Right lobe of liver (tissue), 6 donors: ENCODE measurements at regions not wholly inside any gene's neighbourhood (a gene's known extent, or its start where the extent isn't known, plus 50 kb on each side); places are given as distances from the start of the nearest gene placed in this dataset.

Source experiments
- ATAC-seq, 4 donors: fragments of 200-7000 bp; cut with Tn5 transposase; one replicate each; pipeline ENCODE4 v1.9.1; 2020; ENCODE audit warnings: mild to moderate bottlenecking in 4 of 4, moderate library complexity in 4 of 4
- DNase-seq, 3 donors: peaks; one replicate each; pipeline ENCODE4 v3.0.0-alpha.2; 2020
- H3K27ac ChIP-seq, 3 donors: fragments of 200-600 bp; one replicate each; pipeline ENCODE4 v1.8.0; 2022
- H3K27me3 ChIP-seq, 2 donors: fragments of 200-600 bp; one replicate each; pipeline ENCODE4 v1.8.0; 2022
- H3K36me3 ChIP-seq, 4 donors: fragments of 200-600 bp; sonication (generic) in 1 of 4; one replicate each; pipeline versions ENCODE4 v1.5.1 to v1.8.0; 2017 to 2022; ENCODE audit warnings: control low read depth in 1 of 4
- H3K4me1 ChIP-seq, 4 donors: fragments of 200-600 bp; sonication (generic) in 1 of 4; one replicate each; pipeline versions ENCODE4 v1.5.1 to v1.8.0; 2017 to 2022; ENCODE audit warnings: control low read depth in 1 of 4
- H3K4me3 ChIP-seq, 3 donors: fragments of 200-600 bp; one replicate each; pipeline ENCODE4 v1.8.0; 2022
- H3K9me3 ChIP-seq, 4 donors: fragments of 200-600 bp; sonication (generic) in 1 of 4; one replicate each; pipeline versions ENCODE4 v1.5.1 to v1.8.0; 2017 to 2022; ENCODE audit warnings: control low read depth in 1 of 4
- CTCF ChIP-seq, 4 donors: fragments of 200-600 bp in 3 of 4; fragments of 450-650 bp in 1 of 4; IDR thresholded peaks; one replicate each; pipeline versions ENCODE4 v1.5.1 to v1.8.0; 2016 to 2022; ENCODE audit warnings: antibody characterized with exemption in 4 of 4, mild to moderate bottlenecking in 2 of 4
- POLR2A ChIP-seq: fragments of 450-650 bp; IDR thresholded peaks from one replicate; pipeline ENCODE4 v1.6.1; 2017; ENCODE audit warnings: antibody characterized with exemption, mild to moderate bottlenecking
- WGBS: methylation state at CpG from one replicate; pipeline ENCODE4 v1.1.6; 2018; ENCODE audit warnings: low coverage, low lambda C conversion rate; ENCODE audit not compliant: insufficient coverage; ENCODE audit errors: missing lambda C conversion rate; 5-methylcytosine and 5-hydroxymethylcytosine counted together
- intact Hi-C, 2 donors: fragments of 100-400 bp; cut with DNase I; formaldehyde crosslinking; loops; one replicate each; pipeline versions ENCODE4 v1.11.2 to v1.14.1; 2022
- donor health status: DM: no; HTN: yes; CAD: no.
- donor health status: DM: no; HTN: no; CAD: no.
- donor health status: DM: no; HTN: no; CAD: no.
- donor health status: DM: no; HTN: yes; CAD: no.
- donor health status: DM: no; HTN: yes; CAD: no.

GRCh38 chr3:83460052-83460451 is 1498.7 kb upstream of the CADM2 start:
- no peak overlapping the region for H3K27ac ChIP-seq
- H3K4me3 ChIP-seq = no peak overlapping the region
- no peaks in the 10 kb centered on the region for H3K9me3 ChIP-seq
- WGBS = 44% methylated on average over 2 of the region's 2 CpGs
- intact Hi-C loops = no loop called here
- H3K36me3 ChIP-seq = no peaks in the 10 kb centered on the region
- no peaks in the 10 kb centered on the region for H3K27me3 ChIP-seq
- ATAC-seq (no peak), DNase-seq (no peak)
- H3K4me1 ChIP-seq = no peaks in the 10 kb centered on the region
- TF ChIP-seq POLR2A = no peak
- no peak for TF ChIP-seq CTCF (IDR thresholded peaks at IDR 0.05)

- H3K27ac ChIP-seq = no peak overlapping the region
- TF ChIP-seq CTCF (IDR thresholded peaks at IDR 0.05) (no peak), POLR2A (no peak)
- 67% methylated on average over 1 of the region's 1 CpG for WGBS
- H3K36me3 ChIP-seq = no peaks in the 10 kb centered on the region
- intact Hi-C loops = no loop called here
- H3K4me3 ChIP-seq = no peak overlapping the region
- no peak for DNase-seq
- H3K27me3 ChIP-seq = no peaks in the 10 kb centered on the region
- ATAC-seq = no peak
- H3K9me3 ChIP-seq = no peaks in the 10 kb centered on the region
- H3K4me1 ChIP-seq = no peaks in the 10 kb centered on the region
Observed at GRCh38 chr3:83461411-83461810, 1497.4 kb upstream of the CADM2 start.

GRCh38 chr3:83477563-83477962 is 1481.2 kb upstream of the CADM2 start:
- H3K4me3 ChIP-seq = no peak overlapping the region
- no peak overlapping the region for H3K27ac ChIP-seq
- H3K27me3 ChIP-seq = no peaks in the 10 kb centered on the region
- DNase-seq (peak in 1 of 3 donors; percentile 13), ATAC-seq (no peak)
- intact Hi-C loops = no loop called here
- WGBS = 68% methylated on average over 13 of the region's 13 CpGs
- H3K36me3 ChIP-seq = no peaks in the 10 kb centered on the region
- H3K4me1 ChIP-seq = no peaks in the 10 kb centered on the region
- TF ChIP-seq POLR2A (no peak), CTCF (IDR thresholded peaks at IDR 0.05) (no peak)
- no peaks in the 10 kb centered on the region for H3K9me3 ChIP-seq

- H3K27me3 ChIP-seq = no peaks in the 10 kb centered on the region
- no peaks in the 10 kb centered on the region for H3K36me3 ChIP-seq
- H3K4me3 ChIP-seq = no peak overlapping the region
- WGBS = 36% methylated on average over 4 of the region's 4 CpGs
- ATAC-seq = no peak
- no peak overlapping the region for H3K27ac ChIP-seq
- DNase-seq = no peak
- no peak for TF ChIP-seq POLR2A
- TF ChIP-seq CTCF (IDR thresholded peaks at IDR 0.05) = no peak
- H3K9me3 ChIP-seq = no peaks in the 10 kb centered on the region
- intact Hi-C loops = no loop called here
- no peaks in the 10 kb centered on the region for H3K4me1 ChIP-seq
Observed at GRCh38 chr3:83482402-83483070, 1476.3 kb upstream of the CADM2 start.

GRCh38 chr3:83496462-83496861 is 1462.3 kb upstream of the CADM2 start:
- intact Hi-C loops = no loop called here
- no peak overlapping the region for H3K27ac ChIP-seq
- no peaks in the 10 kb centered on the region for H3K36me3 ChIP-seq
- H3K27me3 ChIP-seq = no peaks in the 10 kb centered on the region
- no peak for DNase-seq
- ATAC-seq = no peak
- H3K9me3 ChIP-seq = no peaks in the 10 kb centered on the region
- H3K4me1 ChIP-seq = no peaks in the 10 kb centered on the region
- H3K4me3 ChIP-seq = no peak overlapping the region
- TF ChIP-seq CTCF (IDR thresholded peaks at IDR 0.05) (no peak), POLR2A (no peak)
- 4% methylated on average over 1 of the region's 1 CpG for WGBS
